ENCODE measurements at regions not wholly inside any gene's neighbourhood (a gene's known extent, or its start where the extent isn't known, plus 50 kb on each side); places are given as distances from the start of the nearest gene placed in this dataset.

- TF ChIP-seq POLR2A (IDR thresholded peaks at IDR 0.05) (no peak), EP300 (IDR thresholded peaks at IDR 0.05) (no peak), CTCF (IDR thresholded peaks at IDR 0.05) (no peak), POLR2AphosphoS5 (IDR thresholded peaks at IDR 0.05) (no peak)
- WGBS, 2 donors: 63 to 67% methylated on average over 3 of the region's 3 CpGs
- Histone ChIP-seq H3K9me3 (no peaks in the 10 kb centered on the region), H3K27ac (no peak overlapping the region), H3K4me1 (no peaks in the 10 kb centered on the region), H3K27me3 (no peaks in the 10 kb centered on the region), H3K36me3 (no peaks in the 10 kb centered on the region), H3K4me3 (no peak overlapping the region)
- no peak for DNase-seq
- ATAC-seq (ENCODE audit: low FRiP score in 2 of 2): no peak
Observed at GRCh38 chr18:40841063-40841462, 1114.0 kb upstream of the PIK3C3 start.

GRCh38 chr18:40832362-40832761 is 1122.7 kb upstream of the PIK3C3 start:
- Histone ChIP-seq H3K4me3 (no peak overlapping the region), H3K36me3 (no peaks in the 10 kb centered on the region), H3K9me3 (no peaks in the 10 kb centered on the region), H3K27me3 (no peaks in the 10 kb centered on the region), H3K27ac (no peak overlapping the region), H3K4me1 (no peaks in the 10 kb centered on the region)
- 89 to 96% methylated on average over 3 of the region's 3 CpGs for WGBS, 2 donors
- DNase-seq: no peak
- ATAC-seq (ENCODE audit: low FRiP score in 2 of 2): no peak
- TF ChIP-seq EP300 (IDR thresholded peaks at IDR 0.05): no peak
- no peak for TF ChIP-seq CTCF (IDR thresholded peaks at IDR 0.05)
- TF ChIP-seq POLR2AphosphoS5 (IDR thresholded peaks at IDR 0.05): no peak
- TF ChIP-seq POLR2A (IDR thresholded peaks at IDR 0.05): no peak

- H3K36me3 ChIP-seq: no peaks in the 10 kb centered on the region
- no peak overlapping the region for H3K27ac ChIP-seq
- H3K27me3 ChIP-seq: no peaks in the 10 kb centered on the region
- no peak for DNase-seq
- no peak for ATAC-seq (ENCODE audit: low FRiP score in 2 of 2)
- TF ChIP-seq EP300 (IDR thresholded peaks at IDR 0.05) (no peak), POLR2A (IDR thresholded peaks at IDR 0.05) (no peak)
- no peaks in the 10 kb centered on the region for H3K4me1 ChIP-seq
- 80 to 90% methylated on average over 1 of the region's 1 CpG for WGBS, 2 donors
- no peaks in the 10 kb centered on the region for H3K9me3 ChIP-seq
- H3K4me3 ChIP-seq: no peak overlapping the region
Observed at GRCh38 chr18:40824291-40824690, 1130.7 kb upstream of the PIK3C3 start.

- Histone ChIP-seq H3K27me3 (no peaks in the 10 kb centered on the region), H3K4me3 (no peak overlapping the region), H3K4me1 (no peaks in the 10 kb centered on the region), H3K36me3 (no peaks in the 10 kb centered on the region), H3K9me3 (no peaks in the 10 kb centered on the region), H3K27ac (no peak overlapping the region)
- ATAC-seq (ENCODE audit: low FRiP score in 2 of 2) (no peak), DNase-seq (no peak)
- TF ChIP-seq CTCF (IDR thresholded peaks at IDR 0.05) (no peak), POLR2AphosphoS5 (IDR thresholded peaks at IDR 0.05) (no peak), EP300 (IDR thresholded peaks at IDR 0.05) (no peak), POLR2A (IDR thresholded peaks at IDR 0.05) (no peak)
- WGBS, 2 donors: 77 to 90% methylated on average over 4 to 6 of the region's 6 CpGs
Observed at GRCh38 chr18:40821596-40822243, 1133.3 kb upstream of the PIK3C3 start.

GRCh38 chr18:40812981-40813515 is 1142.0 kb upstream of the PIK3C3 start:
- Histone ChIP-seq H3K4me1 (no peaks in the 10 kb centered on the region), H3K27me3 (no peaks in the 10 kb centered on the region), H3K9me3 (no peaks in the 10 kb centered on the region), H3K27ac (no peak overlapping the region), H3K4me3 (no peak overlapping the region), H3K36me3 (no peaks in the 10 kb centered on the region)
- whole genome bisulfite sequencing, 2 donors: 75 to 80% methylated on average over 1 of the region's 1 CpG
- ATAC-seq (ENCODE audit: low FRiP score in 2 of 2) (no peak), DNase-seq (no peak)
- TF ChIP-seq POLR2AphosphoS5 (IDR thresholded peaks at IDR 0.05): no peak
- TF ChIP-seq CTCF (IDR thresholded peaks at IDR 0.05): no peak
- TF ChIP-seq POLR2A (IDR thresholded peaks at IDR 0.05): no peak
- no peak for TF ChIP-seq EP300 (IDR thresholded peaks at IDR 0.05)
